ENCODE measurements at regions not wholly inside any gene's neighbourhood (a gene's known extent, or its start where the extent isn't known, plus 50 kb on each side); places are given as distances from the start of the nearest gene placed in this dataset.

DNA sequence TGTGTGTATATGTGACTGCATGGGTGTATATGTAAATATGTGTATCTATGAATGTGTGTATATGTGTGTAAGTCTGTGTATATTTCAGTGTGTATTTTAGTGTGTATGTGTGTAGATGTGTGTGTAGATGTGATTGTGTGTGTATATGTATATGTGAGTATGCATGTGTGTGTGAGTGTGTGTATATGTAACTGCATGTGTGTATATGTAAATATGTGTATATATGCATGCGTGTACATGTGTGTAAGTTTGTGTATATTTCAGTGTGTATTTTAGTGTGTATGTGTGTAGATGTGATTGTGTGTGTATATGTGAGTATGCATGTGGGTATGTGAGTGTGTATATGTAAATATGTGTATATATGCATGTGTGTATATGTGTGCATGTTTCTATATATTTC lies 169.9 kb downstream of the MN1 start:
- TF ChIP-seq, protein P1, sequence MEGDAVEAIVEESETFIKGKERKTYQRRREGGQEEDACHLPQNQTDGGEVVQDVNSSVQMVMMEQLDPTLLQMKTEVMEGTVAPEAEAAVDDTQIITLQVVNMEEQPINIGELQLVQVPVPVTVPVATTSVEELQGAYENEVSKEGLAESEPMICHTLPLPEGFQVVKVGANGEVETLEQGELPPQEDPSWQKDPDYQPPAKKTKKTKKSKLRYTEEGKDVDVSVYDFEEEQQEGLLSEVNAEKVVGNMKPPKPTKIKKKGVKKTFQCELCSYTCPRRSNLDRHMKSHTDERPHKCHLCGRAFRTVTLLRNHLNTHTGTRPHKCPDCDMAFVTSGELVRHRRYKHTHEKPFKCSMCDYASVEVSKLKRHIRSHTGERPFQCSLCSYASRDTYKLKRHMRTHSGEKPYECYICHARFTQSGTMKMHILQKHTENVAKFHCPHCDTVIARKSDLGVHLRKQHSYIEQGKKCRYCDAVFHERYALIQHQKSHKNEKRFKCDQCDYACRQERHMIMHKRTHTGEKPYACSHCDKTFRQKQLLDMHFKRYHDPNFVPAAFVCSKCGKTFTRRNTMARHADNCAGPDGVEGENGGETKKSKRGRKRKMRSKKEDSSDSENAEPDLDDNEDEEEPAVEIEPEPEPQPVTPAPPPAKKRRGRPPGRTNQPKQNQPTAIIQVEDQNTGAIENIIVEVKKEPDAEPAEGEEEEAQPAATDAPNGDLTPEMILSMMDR (IDR thresholded peaks at IDR 0.05): no peak
- TF ChIP-seq EP300 (IDR thresholded peaks at IDR 0.05): no peak
- no peak for TF ChIP-seq POLR2A (IDR thresholded peaks at IDR 0.05)
- no peak for DNase-seq
- Histone ChIP-seq H3K9me3 (no peaks in the 10 kb centered on the region), H3K27me3 (no peaks in the 10 kb centered on the region), H3K27ac (no peak overlapping the region), H3K4me1 (ENCODE audit: insufficient read depth) (no peaks in the 10 kb centered on the region), H3K36me3 (no peaks in the 10 kb centered on the region), H3K4me3 (no peak overlapping the region)
- 90 to 97% (median 91%) methylated on average over 1 of the region's 1 CpG for whole genome bisulfite sequencing, 3 donors
- intact Hi-C loops (cut with DNase I): no loop called here

DNA sequence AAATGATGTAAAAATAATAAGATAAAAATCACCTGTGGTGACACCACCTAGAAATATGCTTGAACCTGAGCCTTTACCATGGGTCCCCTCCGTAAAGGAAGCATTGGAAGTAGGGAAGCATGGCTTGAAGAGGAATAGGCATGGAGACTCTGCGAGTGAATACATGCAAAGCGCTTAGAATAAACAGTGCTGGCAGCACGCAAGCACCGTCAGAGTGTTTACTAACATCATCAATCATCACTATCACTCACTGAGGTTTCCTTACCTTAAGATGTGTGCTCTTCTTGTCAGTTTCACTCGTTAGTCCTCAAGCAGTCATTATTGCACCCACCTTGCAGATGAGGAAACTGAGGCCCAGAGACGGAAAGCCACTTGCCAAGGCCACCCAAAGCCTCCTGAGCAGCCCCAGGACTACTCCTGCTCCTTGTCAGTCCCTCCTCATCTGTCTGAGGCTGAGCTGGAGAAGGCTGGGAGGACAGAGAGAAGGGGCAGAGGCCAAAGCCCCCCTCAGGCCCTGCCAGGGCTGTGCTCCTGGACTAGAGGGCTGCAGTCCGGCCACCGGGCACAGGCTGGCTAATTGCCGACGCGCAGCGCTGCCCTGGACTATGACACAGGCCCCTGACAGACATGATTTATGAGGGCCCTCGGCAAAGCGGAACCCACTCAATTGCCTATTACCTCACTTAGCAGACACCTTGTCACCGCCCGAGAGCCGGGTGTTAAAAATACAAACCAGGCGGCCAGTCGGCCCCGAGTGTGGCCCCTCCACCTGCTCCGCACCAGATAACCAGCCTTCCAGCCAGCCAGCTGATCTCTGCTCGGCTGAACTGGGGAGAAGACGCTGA lies 168.9 kb downstream of the MN1 start:
- no peaks in the 10 kb centered on the region for H3K9me3 ChIP-seq
- 61 to 66% (median 65%) methylated on average over 24 of the region's 24 CpGs for WGBS, 3 donors
- H3K4me1 ChIP-seq (ENCODE audit: insufficient read depth): no peaks in the 10 kb centered on the region
- no peak overlapping the region for H3K27ac ChIP-seq
- TF ChIP-seq EP300 (IDR thresholded peaks at IDR 0.05): no peak
- no peak for TF ChIP-seq POLR2A (IDR thresholded peaks at IDR 0.05)
- TF ChIP-seq, protein P1 (IDR thresholded peaks at IDR 0.05): no peak
- H3K36me3 ChIP-seq: no peaks in the 10 kb centered on the region
- H3K27me3 ChIP-seq: no peaks in the 10 kb centered on the region
- intact Hi-C loops (cut with DNase I): no loop called here
- no peak overlapping the region for H3K4me3 ChIP-seq
- no peak for DNase-seq

DNA sequence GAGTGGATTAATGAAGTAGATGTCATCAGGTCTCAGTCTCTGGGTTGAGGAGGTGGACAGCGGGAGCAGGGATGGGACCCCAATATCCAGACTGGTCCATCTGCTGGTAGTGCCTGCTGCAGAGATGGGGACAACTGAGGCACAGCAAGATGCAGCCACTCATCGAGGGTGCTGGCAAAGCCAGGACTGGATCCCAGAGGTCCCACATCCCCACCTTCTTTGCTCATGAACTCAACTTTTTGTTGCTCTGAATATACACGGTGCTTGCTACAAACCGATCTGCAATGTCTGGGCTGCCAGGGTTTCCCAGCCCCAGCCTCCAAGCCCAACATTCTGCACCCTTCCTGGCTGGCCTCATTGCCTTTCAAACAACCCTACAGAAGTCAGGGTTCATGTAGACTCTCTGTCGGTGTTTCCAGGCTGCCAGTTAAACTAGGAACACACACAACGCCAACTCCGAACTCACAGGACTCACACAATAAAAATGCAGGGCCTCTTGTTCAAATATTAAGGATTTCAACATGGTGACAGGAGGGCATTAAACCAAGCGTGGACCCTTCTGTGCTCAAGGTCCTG lies 168.2 kb downstream of the MN1 start:
- 74 to 78% (median 76%) methylated on average over 8 of the region's 8 CpGs for WGBS, 3 donors
- TF ChIP-seq, protein P1 (IDR thresholded peaks at IDR 0.05): no peak
- no peak for TF ChIP-seq EP300 (IDR thresholded peaks at IDR 0.05)
- no peak for TF ChIP-seq POLR2A (IDR thresholded peaks at IDR 0.05)
- Histone ChIP-seq H3K4me3 (no peak overlapping the region), H3K9me3 (no peaks in the 10 kb centered on the region), H3K27ac (no peak overlapping the region), H3K4me1 (ENCODE audit: insufficient read depth) (no peaks in the 10 kb centered on the region), H3K27me3 (no peaks in the 10 kb centered on the region), H3K36me3 (no peaks in the 10 kb centered on the region)
- intact Hi-C loops (cut with DNase I): no loop called here
- peak in 1 of 5 donors; percentile 9 for DNase-seq

DNA sequence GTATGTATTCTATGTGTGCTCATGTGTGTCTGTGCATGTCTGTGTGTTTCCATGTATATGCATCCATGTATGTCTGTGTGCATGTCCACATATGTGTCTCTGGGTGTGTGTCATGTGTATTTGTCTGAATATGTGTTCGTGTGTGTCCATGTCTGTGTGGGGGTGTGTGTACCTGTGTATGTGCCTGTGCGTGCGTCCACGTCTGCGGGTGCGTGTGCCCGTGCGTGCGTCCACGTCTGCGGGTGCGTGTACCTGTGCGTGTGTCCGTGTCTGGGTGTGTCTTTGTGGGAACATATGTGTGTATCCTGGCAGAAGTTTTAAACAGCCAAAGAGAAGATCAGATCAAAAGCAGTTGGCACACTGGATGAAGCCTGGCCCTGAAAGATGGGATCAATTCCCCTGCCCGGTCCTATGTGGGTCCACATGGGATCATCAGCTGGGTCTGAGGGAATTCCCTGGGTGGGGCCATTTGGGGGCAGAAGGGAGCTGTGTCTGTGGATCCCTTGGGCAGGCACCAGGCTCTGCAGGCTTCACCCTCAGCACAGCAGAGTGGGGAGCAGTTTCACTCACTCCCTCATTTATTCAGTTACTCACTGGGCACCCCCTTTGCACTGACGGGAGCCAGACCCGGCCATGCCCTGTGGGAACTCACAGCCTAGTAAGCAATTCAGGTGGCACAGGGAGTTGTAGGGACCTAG lies 167.4 kb downstream of the MN1 start:
- Histone ChIP-seq H3K9me3 (no peaks in the 10 kb centered on the region), H3K27ac (no peak overlapping the region), H3K4me3 (no peak overlapping the region), H3K27me3 (no peaks in the 10 kb centered on the region), H3K36me3 (no peaks in the 10 kb centered on the region), H3K4me1 (ENCODE audit: insufficient read depth) (no peaks in the 10 kb centered on the region)
- 84 to 87% (median 87%) methylated on average over 17 of the region's 17 CpGs for WGBS, 3 donors
- TF ChIP-seq POLR2A (IDR thresholded peaks at IDR 0.05) (no peak), EP300 (IDR thresholded peaks at IDR 0.05) (no peak)
- TF ChIP-seq, protein P1 (IDR thresholded peaks at IDR 0.05): no peak
- DNase-seq: peak in 1 of 5 donors; percentile 22
- intact Hi-C loops (cut with DNase I): no loop called here
